HG02870 (cell line): ENCODE measurements at regions not wholly inside any gene's neighbourhood (a gene's known extent, or its start where the extent isn't known, plus 50 kb on each side); places are given as distances from the start of the nearest gene placed in this dataset.

Experiments used
- ATAC-seq: cut with Tn5 transposase; IDR thresholded peaks from one replicate; pipeline ENCODE4 v1.9.1; 2021; ENCODE audit warnings: mild to moderate bottlenecking, moderate library complexity; ENCODE audit not compliant: unreplicated experiment

DNA sequence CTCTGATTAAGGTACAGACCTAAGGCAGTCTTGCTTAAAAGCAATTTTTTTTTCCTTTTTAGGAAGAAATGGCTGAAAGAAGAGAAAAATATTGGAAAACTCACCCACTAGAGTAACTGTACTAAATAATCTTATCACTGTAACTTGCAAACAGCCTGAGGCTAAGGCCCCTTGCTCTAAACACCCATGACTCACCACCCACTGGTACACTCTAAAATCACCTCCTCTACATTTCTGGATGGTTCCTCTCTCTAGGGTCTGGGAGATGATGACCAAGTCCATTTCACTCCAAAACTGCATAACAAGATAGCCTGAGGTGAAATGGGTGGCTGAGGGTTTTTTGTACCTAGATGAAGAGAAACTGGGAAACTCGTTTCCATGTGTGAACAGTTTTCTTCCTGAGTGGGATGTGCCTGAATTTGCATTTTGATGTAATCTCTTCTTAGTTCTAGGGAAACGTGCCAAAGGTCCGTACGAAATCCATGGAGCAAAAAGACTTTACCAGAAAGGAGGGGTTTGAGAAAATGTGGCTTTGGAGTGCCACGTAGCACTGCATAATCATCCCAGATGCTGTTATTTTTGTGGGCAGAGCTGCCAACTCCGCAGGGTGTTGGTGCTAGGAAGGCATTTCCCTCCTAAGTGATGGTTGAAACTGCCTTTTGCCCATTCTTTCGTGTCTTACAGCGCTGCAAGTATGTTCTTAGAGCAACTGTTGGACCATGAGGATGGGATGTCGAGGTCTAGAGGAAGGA is 113.5 kb upstream of the C10orf90 start:
- ATAC-seq: no peak

- no peak for ATAC-seq
Observed at GRCh38 chr10:126787201-126787600, 116.7 kb upstream of the C10orf90 start.

DNA sequence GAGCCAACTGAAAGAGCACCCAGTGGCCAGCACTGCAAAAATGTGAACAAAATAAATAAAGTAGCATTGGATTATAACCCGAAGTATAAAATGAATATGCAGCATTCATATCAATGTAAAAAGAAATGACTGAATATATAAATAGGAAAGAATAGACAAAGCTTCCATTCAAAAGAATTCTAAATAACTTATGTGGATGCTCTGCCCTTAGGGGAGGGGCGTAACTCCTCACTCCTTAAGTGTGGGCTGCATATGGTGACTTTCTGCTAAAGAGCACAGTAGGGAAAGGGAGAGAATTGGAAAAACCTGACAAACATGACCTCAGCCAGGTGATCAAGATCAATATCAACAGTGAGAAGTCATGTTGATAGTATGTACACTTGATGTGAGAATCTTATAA is 109.9 kb upstream of the DOCK1 start:
- ATAC-seq: no peak

GRCh38 chr10:126798649-126799048 is 106.6 kb upstream of the DOCK1 start:
- no peak for ATAC-seq

DNA sequence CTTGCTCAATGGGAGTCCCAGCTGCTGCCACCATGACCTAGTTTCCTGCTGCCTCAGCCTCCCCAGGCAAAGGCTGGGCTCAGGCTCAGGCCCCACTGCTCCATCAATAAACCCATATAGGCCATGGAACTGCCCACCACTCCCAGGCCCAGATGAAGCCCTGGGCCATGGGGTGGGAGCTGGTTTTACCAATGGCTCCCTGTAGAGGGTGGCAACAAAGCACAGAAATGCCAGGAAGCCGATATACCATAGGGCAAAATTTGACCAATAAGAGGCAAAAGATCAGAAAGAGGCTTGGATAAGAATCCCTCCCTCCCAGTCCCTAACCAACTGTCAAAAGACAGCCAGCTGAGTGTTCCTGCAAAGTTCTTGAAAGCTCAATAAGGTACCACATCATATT is 101.8 kb upstream of the DOCK1 start:
- no peak for ATAC-seq

DNA sequence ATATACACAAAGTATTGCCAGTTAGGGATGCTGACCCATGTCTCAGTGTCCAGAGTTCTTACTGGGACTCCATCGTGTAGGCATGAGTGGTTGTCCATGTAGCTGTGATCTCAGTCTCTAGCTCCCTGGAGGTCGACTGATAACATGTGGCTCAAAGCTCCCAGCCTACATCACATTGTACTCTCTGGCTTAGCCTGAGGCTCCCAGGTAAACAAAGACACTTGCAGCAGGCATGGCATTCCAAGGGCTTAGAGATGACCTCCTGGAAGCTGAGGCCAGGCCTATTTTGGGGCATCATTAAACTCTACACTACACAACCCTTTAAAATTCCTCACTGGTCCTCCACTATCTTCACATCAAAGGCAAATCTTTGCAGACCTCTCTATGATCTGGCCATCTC is 100.8 kb upstream of the DOCK1 start:
- ATAC-seq: no peak

DNA sequence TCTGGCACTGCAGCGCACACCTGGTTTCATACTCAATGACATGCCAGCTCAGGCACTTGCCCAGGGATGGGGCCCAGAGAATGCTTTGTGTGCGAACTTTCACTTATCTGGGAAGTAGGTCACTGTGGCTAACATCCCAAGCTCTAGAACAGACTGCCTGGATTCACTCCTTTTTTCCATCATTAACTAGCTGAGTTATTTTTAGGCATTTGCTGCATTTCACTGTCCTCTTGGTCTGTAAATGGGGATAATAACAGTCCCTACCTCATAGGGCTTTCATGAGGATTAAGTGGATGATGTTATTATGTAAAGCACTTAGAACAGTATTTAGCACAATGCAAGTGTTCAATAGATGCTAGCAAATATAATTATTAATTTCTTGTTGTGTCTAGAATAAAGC is 98.7 kb upstream of the DOCK1 start:
- ATAC-seq: no peak

- no peak for ATAC-seq
Observed at GRCh38 chr10:126806991-126807702, 98.1 kb upstream of the DOCK1 start.

GRCh38 chr10:126808103-126808502 is 97.1 kb upstream of the DOCK1 start:
- ATAC-seq: no peak

- no peak for ATAC-seq
Observed at GRCh38 chr10:126813432-126813831, 91.8 kb upstream of the DOCK1 start.

DNA sequence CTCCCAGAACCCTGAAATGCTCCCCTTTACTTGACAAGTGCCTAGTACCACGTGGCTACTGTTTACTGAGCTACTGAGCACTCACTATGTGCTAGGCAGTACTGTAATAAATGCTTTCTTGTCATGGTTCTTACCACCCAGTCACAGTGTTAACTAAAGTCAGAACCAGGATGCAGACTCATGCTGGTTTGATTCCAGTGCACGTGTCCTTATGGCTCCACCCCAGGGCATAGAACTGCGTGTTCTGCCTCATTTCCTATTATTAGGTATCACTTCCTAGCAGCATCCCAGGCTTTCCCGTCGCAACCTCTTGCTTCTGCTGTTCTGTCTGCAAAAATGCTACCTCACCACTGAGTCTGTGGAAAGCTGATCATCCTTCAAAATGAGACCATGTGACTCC is 71.7 kb upstream of the DOCK1 start:
- ATAC-seq: no peak

DNA sequence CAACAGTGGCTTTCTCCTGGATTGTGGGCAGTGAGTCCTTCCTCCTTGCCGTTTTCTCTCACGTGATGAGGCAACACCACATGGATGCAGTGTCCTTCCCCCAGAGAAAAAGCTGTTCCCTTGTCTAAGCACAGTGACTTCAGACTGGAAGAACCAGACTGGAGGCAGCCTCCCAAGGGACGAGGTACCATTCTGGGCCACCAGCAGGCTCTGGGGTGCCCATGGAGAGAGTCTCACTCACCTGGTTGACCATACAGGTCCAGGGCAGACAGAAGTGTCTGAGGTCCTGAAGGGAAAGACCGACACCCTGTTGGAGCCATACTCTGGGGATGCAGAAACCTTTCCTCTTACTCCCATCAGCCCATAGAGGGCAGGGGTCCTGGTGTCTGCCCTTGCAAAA is 69.2 kb upstream of the DOCK1 start:
- ATAC-seq: no peak

DNA sequence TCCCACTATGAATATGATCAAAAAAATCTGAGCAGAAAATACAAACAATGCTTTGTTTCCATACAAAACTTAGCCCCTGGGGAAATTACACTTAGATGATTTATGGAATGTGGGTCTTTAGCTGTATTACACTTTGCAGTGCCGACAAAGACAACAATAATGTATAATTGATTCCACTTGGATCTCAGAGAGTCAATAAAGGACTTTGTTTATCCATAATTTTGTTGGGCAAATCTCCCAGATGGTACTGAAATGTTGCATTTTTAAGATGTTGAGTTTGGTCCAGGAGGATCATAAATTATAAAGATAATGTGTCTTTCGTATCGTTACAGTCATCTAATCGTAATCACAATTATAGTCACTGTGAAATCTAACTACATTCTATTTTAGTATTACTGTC is 66.9 kb upstream of the DOCK1 start:
- no peak for ATAC-seq

- no peak for ATAC-seq
Observed at GRCh38 chr10:126839094-126839761, 66.0 kb upstream of the DOCK1 start.

- ATAC-seq: no peak
Observed at GRCh38 chr10:126840576-126841135, 64.6 kb upstream of the DOCK1 start.

GRCh38 chr10:126841341-126841895 is 63.8 kb upstream of the DOCK1 start:
- no peak for ATAC-seq

GRCh38 chr10:126842356-126842755 is 62.9 kb upstream of the DOCK1 start:
- no peak for ATAC-seq

- no peak for ATAC-seq
Observed at GRCh38 chr10:126842836-126843235, 62.4 kb upstream of the DOCK1 start.

DNA sequence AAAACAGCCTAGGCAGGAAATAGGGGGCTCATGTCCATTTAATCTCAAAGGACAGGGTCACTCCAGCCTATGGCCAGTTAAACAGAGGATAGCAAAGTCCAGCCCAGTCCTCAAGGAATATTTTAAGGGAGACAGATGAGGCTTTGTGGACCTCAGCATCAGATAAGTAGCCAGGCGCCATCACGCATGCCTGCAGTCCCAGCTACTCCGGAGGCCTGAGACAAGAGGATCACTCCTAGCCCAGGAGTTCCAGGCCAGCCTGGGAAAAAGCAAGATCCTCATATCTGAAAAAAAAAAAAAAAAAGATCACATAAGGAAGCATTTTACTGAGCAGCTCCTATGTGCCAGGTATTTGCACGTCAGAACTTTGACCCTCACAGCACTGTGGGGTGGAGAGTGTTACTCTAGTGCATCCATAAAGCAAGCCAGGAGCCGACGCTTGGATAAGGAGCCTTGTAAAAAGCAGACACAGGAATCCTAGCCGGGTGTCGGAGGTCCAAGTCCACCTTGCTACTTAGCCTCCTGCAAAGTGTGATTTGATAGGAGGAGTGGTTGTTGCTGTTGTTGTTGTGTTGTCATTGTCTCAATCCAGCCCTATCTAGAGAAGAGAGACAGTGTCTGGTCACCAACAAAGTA is 61.8 kb upstream of the DOCK1 start:
- no peak for ATAC-seq

GRCh38 chr10:126844406-126844805 is 60.8 kb upstream of the DOCK1 start:
- no peak for ATAC-seq

GRCh38 chr10:126846469-126846868 is 58.8 kb upstream of the DOCK1 start:
- ATAC-seq: no peak
